Astrocyte of the spinal cord (primary cell): ENCODE measurements at regions not wholly inside any gene's neighbourhood (a gene's known extent, or its start where the extent isn't known, plus 50 kb on each side); places are given as distances from the start of the nearest gene placed in this dataset.

Experiments used
- DNase-seq: peaks from one replicate; pipeline ENCODE4 v3.0.0; 2011; ENCODE audit warnings: low read depth, low spot score
- H3K4me3 ChIP-seq: 2 replicates; pipeline ENCODE4 v1.5.1; 2011; ENCODE audit warnings: low read depth, mild to moderate bottlenecking, low read length, moderate library complexity
- in situ Hi-C: cut with HindIII; loops from 2 replicates; pipeline ENCODE4 v1.10.0; 2017; ENCODE audit warnings: low sequenced_read_pairs
- TF ChIP-seq, protein P1 (sequence below): IDR thresholded peaks from 2 replicates; pipeline ENCODE4 v1.5.1; 2012; ENCODE audit warnings: low read depth, mild to moderate bottlenecking, low read length, inconsistent platforms

DNA sequence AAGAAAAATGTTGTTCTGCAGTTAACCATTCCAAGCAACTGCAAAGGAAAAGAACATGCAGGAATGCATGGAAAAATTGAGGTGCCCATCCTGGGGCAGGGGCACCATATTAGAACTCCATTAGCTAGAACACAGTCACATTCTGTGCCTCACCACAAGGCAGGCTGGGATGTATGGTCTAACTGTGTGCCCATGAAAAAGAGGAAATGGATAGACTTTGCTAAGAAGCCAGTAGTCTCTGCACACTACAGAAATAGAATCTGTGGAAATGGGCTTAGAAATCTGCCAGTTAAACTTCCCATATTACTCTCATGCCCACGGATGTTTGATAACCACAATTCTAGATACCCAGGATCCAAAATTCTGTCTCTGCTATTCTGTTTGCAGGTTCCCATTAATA is 423.8 kb upstream of the SMARCA2 start:
- in situ Hi-C loops, result no loop called here
- no peak for DNase-seq
- no peak overlapping the region for H3K4me3 ChIP-seq
- TF ChIP-seq, protein P1, sequence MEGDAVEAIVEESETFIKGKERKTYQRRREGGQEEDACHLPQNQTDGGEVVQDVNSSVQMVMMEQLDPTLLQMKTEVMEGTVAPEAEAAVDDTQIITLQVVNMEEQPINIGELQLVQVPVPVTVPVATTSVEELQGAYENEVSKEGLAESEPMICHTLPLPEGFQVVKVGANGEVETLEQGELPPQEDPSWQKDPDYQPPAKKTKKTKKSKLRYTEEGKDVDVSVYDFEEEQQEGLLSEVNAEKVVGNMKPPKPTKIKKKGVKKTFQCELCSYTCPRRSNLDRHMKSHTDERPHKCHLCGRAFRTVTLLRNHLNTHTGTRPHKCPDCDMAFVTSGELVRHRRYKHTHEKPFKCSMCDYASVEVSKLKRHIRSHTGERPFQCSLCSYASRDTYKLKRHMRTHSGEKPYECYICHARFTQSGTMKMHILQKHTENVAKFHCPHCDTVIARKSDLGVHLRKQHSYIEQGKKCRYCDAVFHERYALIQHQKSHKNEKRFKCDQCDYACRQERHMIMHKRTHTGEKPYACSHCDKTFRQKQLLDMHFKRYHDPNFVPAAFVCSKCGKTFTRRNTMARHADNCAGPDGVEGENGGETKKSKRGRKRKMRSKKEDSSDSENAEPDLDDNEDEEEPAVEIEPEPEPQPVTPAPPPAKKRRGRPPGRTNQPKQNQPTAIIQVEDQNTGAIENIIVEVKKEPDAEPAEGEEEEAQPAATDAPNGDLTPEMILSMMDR, result no peak

DNA sequence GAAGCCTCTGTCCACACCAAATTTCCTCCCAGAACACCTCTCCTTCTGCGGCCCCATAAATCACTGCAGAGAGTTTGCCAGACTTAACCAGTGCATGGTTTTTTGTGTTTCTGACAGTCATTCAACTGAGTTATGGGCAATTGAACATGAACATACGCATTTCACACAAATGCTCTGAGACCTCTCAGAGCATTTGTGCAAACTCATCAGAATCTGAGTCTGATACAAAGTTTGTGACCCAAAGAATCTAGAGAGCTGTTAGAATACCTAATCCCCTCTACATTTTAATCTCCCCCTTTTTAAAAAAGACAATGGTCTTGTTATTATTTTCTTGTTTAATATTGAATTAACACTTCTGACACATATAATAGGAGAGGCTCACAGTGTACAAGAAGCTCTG is 416.9 kb upstream of the SMARCA2 start:
- in situ Hi-C loops, result no loop called here
- H3K4me3 ChIP-seq, result no peak overlapping the region
- TF ChIP-seq, protein P1, result no peak
- DNase-seq, result no peak

DNA sequence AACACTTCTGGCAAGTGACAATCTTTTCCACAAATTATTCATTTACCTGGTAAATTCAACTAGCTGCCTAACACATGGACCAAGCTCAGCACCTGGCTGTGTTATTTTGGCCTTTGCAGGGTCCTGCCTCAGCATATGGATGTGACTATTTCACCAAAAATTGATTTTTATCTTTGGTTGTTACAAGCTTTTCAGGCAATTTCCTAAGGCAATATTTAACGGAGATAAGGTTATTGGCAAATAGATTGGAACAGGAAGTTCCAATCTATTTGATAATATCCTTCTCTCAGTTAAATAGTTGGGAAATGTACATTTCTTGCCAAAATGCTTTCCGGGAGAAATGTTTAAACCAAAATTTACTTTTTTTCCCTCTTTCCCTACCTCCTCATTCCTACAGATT is 415.2 kb upstream of the SMARCA2 start:
- no peak overlapping the region for H3K4me3 ChIP-seq
- no peak for DNase-seq
- in situ Hi-C loops, result no loop called here
- TF ChIP-seq, protein P1, result no peak

DNA sequence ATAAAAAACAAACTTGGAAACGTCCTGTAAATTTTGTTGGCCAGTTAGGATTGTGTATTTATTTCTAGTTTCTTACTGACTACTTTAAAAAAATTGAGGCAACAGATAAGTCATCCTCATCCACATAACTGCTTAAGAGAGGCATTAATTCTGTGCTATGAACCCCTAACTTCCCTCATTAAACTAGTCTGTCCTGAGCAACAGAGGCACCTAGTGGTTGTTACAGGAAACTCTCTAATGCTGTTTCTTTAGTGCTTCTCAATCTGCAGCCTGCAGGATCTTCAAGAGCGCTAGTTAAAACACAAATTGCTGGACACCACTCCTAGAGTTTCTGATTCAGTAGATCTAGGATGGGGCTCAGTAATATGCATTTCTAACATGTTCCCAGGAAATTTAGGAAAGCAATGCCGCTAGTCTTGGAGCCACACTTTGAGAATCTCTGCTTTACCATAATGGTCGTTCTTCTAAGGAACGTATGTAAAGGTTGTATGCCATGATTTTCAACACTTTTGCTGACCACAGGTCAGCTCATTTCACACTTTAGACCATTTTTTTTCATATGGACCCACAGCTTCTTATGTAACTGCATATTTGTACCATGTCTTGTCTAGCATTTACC is 410.1 kb upstream of the SMARCA2 start:
- TF ChIP-seq, protein P1, result peak; percentile 20
- in situ Hi-C loops, result no loop called here
- H3K4me3 ChIP-seq, result no peak overlapping the region
- no peak for DNase-seq

DNA sequence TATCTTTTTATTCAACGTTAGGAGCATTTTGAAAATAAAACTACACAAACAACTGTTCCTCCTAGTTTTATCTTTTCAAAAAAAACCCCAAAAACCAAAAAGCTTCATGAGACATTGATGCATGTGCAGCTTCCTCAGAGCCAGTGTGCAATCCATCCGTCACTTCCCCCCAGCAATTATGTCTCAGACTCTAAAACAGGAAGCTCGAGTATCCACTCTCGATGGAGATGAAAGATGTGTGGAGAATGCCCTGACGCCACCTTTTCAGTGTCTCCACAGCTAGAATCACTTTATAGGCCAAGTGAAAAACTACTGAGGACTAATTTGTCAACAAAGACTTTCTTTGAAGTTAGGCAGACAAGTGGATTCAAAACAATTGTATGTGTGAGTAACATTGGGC is 408.9 kb upstream of the SMARCA2 start:
- in situ Hi-C loops, result no loop called here
- no peak overlapping the region for H3K4me3 ChIP-seq
- no peak for DNase-seq
- TF ChIP-seq, protein P1, result no peak

DNA sequence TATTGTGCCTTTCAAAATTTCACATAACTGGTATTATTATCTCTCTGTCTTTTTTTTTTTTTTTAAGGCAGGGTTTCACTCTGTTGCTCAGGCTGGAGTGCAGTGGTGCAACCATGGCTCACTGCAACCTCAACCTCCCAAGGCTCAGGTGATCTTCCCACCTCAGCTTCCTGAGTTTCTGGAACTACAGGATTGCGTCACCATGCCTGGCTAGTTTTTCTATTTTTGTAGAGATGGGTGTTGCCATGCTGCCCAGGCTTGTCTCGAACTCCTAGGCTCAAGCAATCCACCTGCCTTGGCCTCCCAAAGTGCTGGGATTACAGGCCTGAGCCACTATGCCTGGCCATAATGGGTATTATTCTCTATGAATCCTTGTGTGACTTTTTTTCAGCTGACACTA is 402.3 kb upstream of the SMARCA2 start:
- in situ Hi-C loops, result no loop called here
- no peak for DNase-seq
- TF ChIP-seq, protein P1, result no peak
- no peak overlapping the region for H3K4me3 ChIP-seq

DNA sequence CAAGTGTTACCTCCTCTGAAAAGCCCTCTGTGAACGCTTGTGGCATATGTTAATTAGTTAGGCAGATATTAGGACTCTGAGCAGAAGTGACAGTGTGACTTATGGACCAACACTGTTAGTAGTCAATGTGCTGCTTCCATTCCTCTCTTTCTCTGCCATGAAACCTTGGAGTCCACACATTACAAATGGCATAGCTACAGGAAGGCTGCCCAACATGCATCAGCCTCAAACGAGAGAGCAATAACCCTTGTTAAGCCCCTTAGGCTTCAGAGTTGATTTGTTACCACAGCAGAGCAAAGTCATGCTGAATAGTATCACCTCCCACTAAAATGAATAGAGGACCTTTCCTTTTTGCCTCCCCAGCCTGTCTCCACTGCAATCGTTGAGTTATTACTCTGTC is 397.7 kb upstream of the SMARCA2 start:
- H3K4me3 ChIP-seq, result no peak overlapping the region
- no peak for DNase-seq
- in situ Hi-C loops, result no loop called here
- TF ChIP-seq, protein P1, result no peak
